Gastrocnemius medialis (tissue), 4 donors: ENCODE measurements at regions not wholly inside any gene's neighbourhood (a gene's known extent, or its start where the extent isn't known, plus 50 kb on each side); places are given as distances from the start of the nearest gene placed in this dataset.

Experiments used
- CTCF ChIP-seq, 5 experiments: fragments of 450-650 bp in 3 of 5; fragments of 200-600 bp in 2 of 5; sonication (generic) in 2 of 5; IDR thresholded peaks in 4 of 5; conservative IDR thresholded peaks in 1 of 5; 1 replicate in 4 of 5; 2 replicates in 1 of 5; pipeline ENCODE4 v1.5.1; 2016 to 2019; ENCODE audit warnings: antibody characterized with exemption in 5 of 5, mild to moderate bottlenecking in 3 of 5, moderate library complexity in 3 of 5
- POLR2A ChIP-seq, 2 donors: fragments of 450-650 bp; IDR thresholded peaks; one replicate each; pipeline ENCODE4 v1.6.1; 2017; ENCODE audit warnings: antibody characterized with exemption in 2 of 2, mild to moderate bottlenecking in 2 of 2, moderate library complexity in 2 of 2

DNA sequence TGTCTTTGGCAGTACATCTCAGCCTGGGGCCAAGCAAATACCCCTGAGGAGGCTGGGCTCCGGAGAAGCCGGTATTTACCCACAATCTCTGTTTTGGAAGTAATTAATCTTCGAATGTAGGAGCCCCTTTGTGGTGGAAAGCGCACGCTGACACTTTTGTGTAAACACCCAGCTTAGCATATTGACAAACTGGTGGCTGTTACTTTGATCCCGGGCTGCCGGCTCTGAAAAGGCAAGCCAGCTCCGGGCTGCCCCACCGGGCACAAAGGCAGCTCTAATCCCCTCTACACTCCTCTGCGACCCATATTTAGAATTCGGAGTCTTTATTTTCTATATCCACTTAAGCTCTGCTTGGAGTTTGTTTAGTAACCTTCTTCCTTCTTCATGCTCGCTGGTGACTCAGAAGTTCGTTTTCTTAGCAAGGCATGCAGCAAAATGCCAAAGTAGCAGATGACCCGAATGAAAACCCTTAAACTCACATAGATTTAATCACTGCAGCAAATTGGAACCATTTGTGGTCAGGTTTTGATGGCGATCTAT lies 144.0 kb upstream of the IRX3 start:
- TF ChIP-seq CTCF (IDR thresholded peaks at IDR 0.05 in 4 of 5, conservative IDR thresholded peaks at IDR 0.05 in 1 of 5) (no peak), POLR2A (IDR thresholded peaks at IDR 0.05) (no peak)
